HG03457 (cell line): ENCODE measurements at regions not wholly inside any gene's neighbourhood (a gene's known extent, or its start where the extent isn't known, plus 50 kb on each side); places are given as distances from the start of the nearest gene placed in this dataset.

Experiments
- ATAC-seq: cut with Tn5 transposase; IDR thresholded peaks from one replicate; pipeline ENCODE4 v1.9.1; 2021; ENCODE audit warnings: moderate number of reproducible peaks; ENCODE audit not compliant: unreplicated experiment

DNA sequence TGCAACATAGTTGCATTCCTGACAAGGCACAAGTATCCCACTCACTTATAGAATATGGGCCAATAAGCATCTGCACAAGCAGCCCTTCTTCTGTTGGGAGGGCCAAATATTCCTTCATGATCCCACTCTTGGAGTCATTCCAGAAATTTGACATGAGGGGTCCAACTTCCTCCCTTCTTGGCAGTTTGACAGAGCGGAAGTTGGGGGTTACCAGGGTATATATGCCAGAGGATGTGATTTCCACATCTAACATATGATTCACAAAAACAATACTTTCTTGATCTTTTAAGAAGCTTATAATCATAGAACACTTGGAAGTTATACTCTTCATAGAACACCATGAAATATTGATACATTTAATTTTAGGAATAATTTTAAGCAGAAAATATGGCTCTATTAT is 100.9 kb upstream of the CRBN start:
- no peak for ATAC-seq

DNA sequence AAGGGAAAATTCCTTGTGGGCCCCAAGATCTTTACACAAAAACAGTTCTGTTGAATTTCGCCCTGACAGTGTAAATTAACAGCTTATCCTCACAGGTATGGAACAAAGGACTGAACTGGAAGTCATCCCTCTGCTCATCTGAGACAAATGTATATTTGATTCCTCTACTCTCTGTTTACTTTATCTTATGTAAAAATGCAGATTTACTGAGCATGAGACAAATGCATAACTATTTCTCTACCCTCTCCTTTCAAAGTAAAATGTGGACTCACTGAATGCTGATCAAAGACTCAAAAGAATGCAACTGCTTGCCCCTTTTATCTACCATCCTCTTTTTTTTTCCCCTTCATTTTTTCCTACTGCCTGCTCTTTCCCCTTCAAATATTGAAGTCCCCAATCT is 98.6 kb upstream of the CRBN start:
- ATAC-seq: no peak

- ATAC-seq: no peak
Observed at GRCh38 chr3:3276630-3277029, 97.1 kb upstream of the CRBN start.

DNA sequence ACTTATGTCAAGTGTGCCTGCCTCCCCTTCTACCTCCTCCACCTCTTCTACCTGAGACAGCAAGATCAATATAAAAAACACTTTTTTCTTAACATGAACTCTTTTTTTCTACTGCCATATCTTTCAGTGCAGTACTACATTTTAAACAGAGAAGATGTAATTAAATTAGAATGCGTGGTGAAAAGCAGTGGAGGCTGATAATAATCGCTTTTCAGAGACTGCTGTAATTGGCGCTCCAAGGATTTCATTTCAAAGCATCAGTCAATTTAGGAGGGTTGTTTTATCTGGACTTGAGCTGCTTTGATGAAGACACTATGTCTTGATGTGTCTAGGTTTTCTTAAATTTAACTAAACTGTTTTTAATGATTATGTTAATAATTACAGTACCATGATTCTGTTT is 85.3 kb upstream of the CRBN start:
- no peak for ATAC-seq

DNA sequence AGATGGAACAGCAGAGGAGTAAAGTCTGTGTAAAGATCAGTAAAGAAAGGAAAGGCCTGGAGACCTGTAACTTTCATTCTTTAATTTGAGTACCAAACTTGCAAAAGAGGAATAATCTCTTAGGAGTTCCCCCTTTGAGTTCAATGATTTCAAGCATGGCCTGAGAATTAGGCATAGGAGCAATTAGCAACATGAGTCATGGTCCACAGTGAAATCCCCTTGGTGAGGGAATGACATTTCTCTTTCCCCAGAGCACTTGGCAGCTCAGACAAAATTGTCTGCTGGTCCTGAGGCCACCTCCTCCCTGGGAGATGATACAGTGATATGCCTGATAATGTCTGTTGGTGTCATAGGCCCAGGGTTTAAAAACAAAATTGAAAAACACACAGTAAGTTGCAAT is 81.4 kb upstream of the CRBN start:
- ATAC-seq: no peak

- no peak for ATAC-seq
Observed at GRCh38 chr3:3259181-3259580, 79.7 kb upstream of the CRBN start.

- no peak for ATAC-seq
Observed at GRCh38 chr3:3258281-3258680, 78.8 kb upstream of the CRBN start.

DNA sequence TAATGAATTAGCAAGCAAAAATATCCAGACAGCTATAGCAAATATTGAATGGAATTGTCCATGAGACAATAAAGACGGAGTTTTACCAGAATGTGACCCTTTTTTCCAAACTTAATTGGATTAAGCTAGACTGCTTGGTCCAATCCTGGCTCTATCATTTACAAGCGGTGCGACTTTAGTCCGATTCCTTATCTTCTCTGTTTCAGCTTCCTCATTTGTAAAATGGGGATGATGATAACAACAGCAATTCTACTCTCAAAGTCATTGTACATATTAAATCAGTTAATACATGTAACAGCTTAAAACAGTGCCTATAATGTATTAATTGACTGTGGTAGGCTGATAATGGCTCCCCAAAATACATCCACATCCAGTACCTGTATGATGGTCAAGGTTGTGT is 62.1 kb upstream of the CRBN start:
- ATAC-seq: no peak

GRCh38 chr3:3240986-3241385 is 61.5 kb upstream of the CRBN start:
- ATAC-seq: no peak

GRCh38 chr3:3237979-3238378 is 58.5 kb upstream of the CRBN start:
- no peak for ATAC-seq

DNA sequence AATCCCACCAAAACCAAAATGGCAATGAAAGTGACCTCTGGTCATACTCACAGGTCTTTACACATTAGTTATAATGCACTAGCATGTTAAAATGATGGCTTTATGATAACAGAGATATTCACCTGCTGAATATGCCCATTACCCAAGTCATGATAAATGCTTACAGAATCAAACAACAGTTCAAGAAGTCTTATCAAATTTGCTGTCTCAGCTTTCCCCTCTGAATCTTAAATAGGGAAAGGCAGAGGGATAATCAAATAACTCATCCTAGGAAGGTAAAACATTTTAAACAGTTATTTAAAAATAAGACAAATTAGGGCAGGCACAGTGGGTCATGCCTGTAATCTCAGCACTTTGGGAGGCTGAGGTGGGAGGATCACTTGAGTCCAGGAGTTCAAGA is 52.8 kb upstream of the CRBN start:
- ATAC-seq: no peak
